HepG2 (cell line): ENCODE measurements at regions not wholly inside any gene's neighbourhood (a gene's known extent, or its start where the extent isn't known, plus 50 kb on each side); places are given as distances from the start of the nearest gene placed in this dataset.

Source experiments
- ATAC-seq: fragments of 200-7000 bp; cut with Tn5 transposase; 3 replicates; pipeline ENCODE4 v1.9.1; 2020; ENCODE audit warnings: mild to moderate bottlenecking, moderate library complexity
- BruUV-seq: library from RNA; stranded (reverse); fragments of 400-500 nt; replicated peaks from 2 replicates; lab custom pipeline; 2021; lab: Mats Ljungman, UMichigan
- CTCF ChIA-PET: fragments of 300-600 bp; formaldehyde crosslinking; extraction: SDS; loops from one replicate; lab custom pipeline; 2021; ENCODE audit warnings: low total read pairs, inconsistent platforms, low intra/inter-chr PET ratio; lab: Yijun Ruan, JAX
- POLR2A ChIA-PET: fragments of 350-600 bp; sonication (Branson Sonifier 250); formaldehyde crosslinking; loops from one replicate; lab custom pipeline; 2020; ENCODE audit warnings: antibody characterized with exemption, inconsistent platforms; lab: Yijun Ruan, JAX
- DNase-seq: peaks from one replicate; pipeline ENCODE4 v3.0.0-alpha.2; 2015; ENCODE audit warnings: low spot score
- FAIRE-seq: peaks from 3 replicates; lab custom pipeline; 2011; peaks lifted over from hg19 to GRCh38; lab: Jason Lieb, UNC
- H2AFZ ChIP-seq: one replicate; pipeline ENCODE4 v1.6.1; 2011; ENCODE audit warnings: low read length, inconsistent platforms
- H3K27ac ChIP-seq: fragments of 300-600 bp; 3 replicates; pipeline ENCODE4 v1.8.0; 2011; ENCODE audit warnings: mixed run types, mild to moderate bottlenecking, mixed read lengths, low read length, inconsistent platforms; ENCODE audit not compliant: insufficient read depth; ENCODE audit errors: extremely low read length
- H3K27me3 ChIP-seq, 2 experiments: fragments of 200-600 bp in 1 of 2; 2 replicates in 1 of 2; 3 replicates in 1 of 2; pipeline versions ENCODE4 v1.6.0 to v1.8.0; 2011; ENCODE audit warnings: low read length in 2 of 2, mild to moderate bottlenecking in 2 of 2, moderate library complexity in 2 of 2, inconsistent platforms in 1 of 2; ENCODE audit not compliant: insufficient read depth in 2 of 2, control insufficient read depth in 1 of 2
- H3K36me3 ChIP-seq, 2 experiments: fragments of 200-600 bp in 1 of 2; replicated peaks in 1 of 2; 2 replicates in 1 of 2; 3 replicates in 1 of 2; pipeline versions ENCODE4 v1.5.1 to v1.8.0; 2011; ENCODE audit warnings: low read length in 2 of 2, inconsistent platforms in 1 of 2; ENCODE audit not compliant: insufficient read depth in 2 of 2, control insufficient read depth in 1 of 2
- H3K4me1 ChIP-seq: 2 replicates; pipeline ENCODE4 v1.5.1; 2012; ENCODE audit warnings: low read length, inconsistent platforms; ENCODE audit not compliant: insufficient read depth
- H3K4me2 ChIP-seq: 2 replicates; pipeline ENCODE4 v1.6.0; 2011; ENCODE audit warnings: low read depth, low read length, inconsistent platforms
- H3K4me3 ChIP-seq, 3 experiments: fragments of 200-600 bp in 1 of 3; sonication (generic), shearing (Covaris generic) in 1 of 3; replicated peaks in 1 of 3; 2 replicates each; pipeline ENCODE4 v1.5.1; 2011 to 2016; ENCODE audit warnings: low read length in 3 of 3, inconsistent platforms in 2 of 3, low read depth in 2 of 3, mild to moderate bottlenecking in 2 of 3, control low read depth in 1 of 3, mixed read lengths in 1 of 3; ENCODE audit not compliant: insufficient read depth in 1 of 3
- H3K79me2 ChIP-seq: one replicate; pipeline ENCODE4 v1.6.1; 2011; ENCODE audit warnings: low read length, inconsistent platforms; ENCODE audit not compliant: insufficient read depth
- H3K9ac ChIP-seq: 2 replicates; pipeline ENCODE4 v1.6.0; 2011; ENCODE audit warnings: mild to moderate bottlenecking, low read depth, low read length, inconsistent platforms; ENCODE audit not compliant: insufficient read depth
- H3K9me3 ChIP-seq: 2 replicates; pipeline ENCODE4 v1.5.1; 2012; ENCODE audit warnings: mild to moderate bottlenecking, low read length
- H4K20me1 ChIP-seq: 2 replicates; pipeline ENCODE4 v1.6.0; 2011; ENCODE audit warnings: inconsistent platforms, mild to moderate bottlenecking, low read length, moderate library complexity; ENCODE audit not compliant: insufficient read depth
- ATF1 ChIP-seq: IDR thresholded peaks from 2 replicates; pipeline ENCODE4 v1.6.1; 2016; ENCODE audit warnings: mild to moderate bottlenecking, control low read depth
- FOSL2 ChIP-seq: sonication (generic); formaldehyde crosslinking; IDR thresholded peaks from 2 replicates; pipeline ENCODE4 v1.4.0; 2020; ENCODE audit warnings: missing genetic modification reagents
- KDM3A ChIP-seq: IDR thresholded peaks from 2 replicates; pipeline ENCODE4 v1.6.1; 2018; ENCODE audit warnings: low read depth, missing compliant biosample characterization
- PCBP1 ChIP-seq: fragments of 200-400 bp; formaldehyde crosslinking; IDR thresholded peaks from 2 replicates; pipeline ENCODE4 v1.6.1; 2017; ENCODE audit warnings: mild to moderate bottlenecking, low read depth, low read length, borderline replicate concordance
- RNF2 ChIP-seq: fragments of 450-650 bp; conservative IDR thresholded peaks from 2 replicates; pipeline ENCODE4 v1.6.1; 2016; ENCODE audit warnings: low read depth
- ZFP36 ChIP-seq: fragments of 150-350 bp; IDR thresholded peaks from 2 replicates; pipeline ENCODE4 v1.6.1; 2018; ENCODE audit warnings: borderline replicate concordance, low read length, low read depth; ENCODE audit not compliant: partially characterized antibody
- ZMYM4 ChIP-seq: sonication (generic); formaldehyde crosslinking; IDR thresholded peaks from 2 replicates; pipeline ENCODE4 v1.8.1; 2023; ENCODE audit warnings: mild to moderate bottlenecking, missing genetic modification reagents
- ZNF790 ChIP-seq: sonication (generic); formaldehyde crosslinking; IDR thresholded peaks from 2 replicates; pipeline ENCODE4 v1.8.0; 2022; ENCODE audit warnings: missing genetic modification reagents, mild to moderate bottlenecking, borderline replicate concordance
- WGBS: methylation state at CpG from one replicate; pipeline ENCODE4 v1.1.6; 2017; ENCODE audit warnings: low lambda C conversion rate; 5-methylcytosine and 5-hydroxymethylcytosine counted together
- in situ Hi-C: cut with HindIII; loops from 2 replicates; pipeline ENCODE4 v1.10.0; 2017; ENCODE audit warnings: low pct_unique_long_range_greater_than_20kb; ENCODE audit not compliant: extremely low pct_ligation_motif_present
- intact Hi-C: fragments of 100-400 bp; cut with micrococcal nuclease; formaldehyde crosslinking; loops from one replicate; pipeline ENCODE4 v1.10.0; 2022; ENCODE audit not compliant: unreplicated experiment
- TF ChIP-seq, protein P1 (sequence below): sonication (generic); formaldehyde crosslinking; IDR thresholded peaks from 2 replicates; pipeline ENCODE4 v1.4.0; 2020; ENCODE audit warnings: low read depth, missing genetic modification reagents
- TF ChIP-seq, protein P2 (sequence below): IDR thresholded peaks from 2 replicates; pipeline ENCODE4 v1.6.1; 2012; ENCODE audit warnings: low read length, improper control_type of control experiment
- TF ChIP-seq, protein P3 (sequence below): IDR thresholded peaks from 2 replicates; pipeline ENCODE4 v1.6.1; 2016; ENCODE audit warnings: missing genetic modification reagents, missing compliant biosample characterization
- TF ChIP-seq, protein P4 (sequence below): sonication (generic); formaldehyde crosslinking; IDR thresholded peaks from 2 replicates; pipeline ENCODE4 v1.5.0; 2020; ENCODE audit warnings: mild to moderate bottlenecking, missing genetic modification reagents
- TF ChIP-seq, protein P5 (sequence below): sonication (generic); formaldehyde crosslinking; IDR thresholded peaks from 2 replicates; pipeline ENCODE4 v1.9.0; 2021; ENCODE audit warnings: missing genetic modification reagents, mild to moderate bottlenecking, borderline replicate concordance

GRCh38 chr14:94886931-94887330 lies 117.0 kb upstream of the GSC start:
- no peaks in the 10 kb centered on the region for H4K20me1 ChIP-seq
- no peaks in the 10 kb centered on the region for H3K36me3 ChIP-seq
- POLR2A ChIA-PET: no interaction called here
- CTCF ChIA-PET: no interaction called here
- no peak for ATAC-seq
- in situ Hi-C loops: no loop called here
- H3K4me2 ChIP-seq: no peak overlapping the region
- peaks cover 4 to 50% of the 10 kb centered on the region in 2 experiments; a peak in 4 of 5 replicates for H3K27me3 ChIP-seq
- H3K9me3 ChIP-seq: no peaks in the 10 kb centered on the region
- no peaks in the 10 kb centered on the region for H3K79me2 ChIP-seq
- H3K27ac ChIP-seq: no peak overlapping the region
- intact Hi-C loops: no loop called here
- BruUV-seq: no TSS peak
- H3K9ac ChIP-seq: no peak overlapping the region
- no peak overlapping the region for H2AFZ ChIP-seq
- peaks cover 7% of the 10 kb centered on the region; the same call in 1 of the 2 replicates for H3K4me1 ChIP-seq
- WGBS: 0% methylated on average over 1 of the region's 7 CpGs
- FAIRE-seq: no peak
- H3K4me3 ChIP-seq: no peak overlapping the region
- DNase-seq: no peak
- TF ChIP-seq, protein P1, sequence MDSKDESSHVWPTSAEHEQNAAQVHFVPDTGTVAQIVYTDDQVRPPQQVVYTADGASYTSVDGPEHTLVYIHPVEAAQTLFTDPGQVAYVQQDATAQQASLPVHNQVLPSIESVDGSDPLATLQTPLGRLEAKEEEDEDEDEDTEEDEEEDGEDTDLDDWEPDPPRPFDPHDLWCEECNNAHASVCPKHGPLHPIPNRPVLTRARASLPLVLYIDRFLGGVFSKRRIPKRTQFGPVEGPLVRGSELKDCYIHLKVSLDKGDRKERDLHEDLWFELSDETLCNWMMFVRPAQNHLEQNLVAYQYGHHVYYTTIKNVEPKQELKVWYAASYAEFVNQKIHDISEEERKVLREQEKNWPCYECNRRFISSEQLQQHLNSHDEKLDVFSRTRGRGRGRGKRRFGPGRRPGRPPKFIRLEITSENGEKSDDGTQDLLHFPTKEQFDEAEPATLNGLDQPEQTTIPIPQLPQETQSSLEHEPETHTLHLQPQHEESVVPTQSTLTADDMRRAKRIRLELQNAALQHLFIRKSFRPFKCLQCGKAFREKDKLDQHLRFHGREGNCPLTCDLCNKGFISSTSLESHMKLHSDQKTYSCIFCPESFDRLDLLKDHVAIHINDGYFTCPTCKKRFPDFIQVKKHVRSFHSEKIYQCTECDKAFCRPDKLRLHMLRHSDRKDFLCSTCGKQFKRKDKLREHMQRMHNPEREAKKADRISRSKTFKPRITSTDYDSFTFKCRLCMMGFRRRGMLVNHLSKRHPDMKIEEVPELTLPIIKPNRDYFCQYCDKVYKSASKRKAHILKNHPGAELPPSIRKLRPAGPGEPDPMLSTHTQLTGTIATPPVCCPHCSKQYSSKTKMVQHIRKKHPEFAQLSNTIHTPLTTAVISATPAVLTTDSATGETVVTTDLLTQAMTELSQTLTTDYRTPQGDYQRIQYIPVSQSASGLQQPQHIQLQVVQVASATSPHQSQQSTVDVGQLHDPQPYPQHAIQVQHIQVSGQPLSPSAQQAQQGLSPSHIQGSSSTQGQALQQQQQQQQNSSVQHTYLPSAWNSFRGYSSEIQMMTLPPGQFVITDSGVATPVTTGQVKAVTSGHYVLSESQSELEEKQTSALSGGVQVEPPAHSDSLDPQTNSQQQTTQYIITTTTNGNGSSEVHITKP: no peak
- TF ChIP-seq, protein P2, sequence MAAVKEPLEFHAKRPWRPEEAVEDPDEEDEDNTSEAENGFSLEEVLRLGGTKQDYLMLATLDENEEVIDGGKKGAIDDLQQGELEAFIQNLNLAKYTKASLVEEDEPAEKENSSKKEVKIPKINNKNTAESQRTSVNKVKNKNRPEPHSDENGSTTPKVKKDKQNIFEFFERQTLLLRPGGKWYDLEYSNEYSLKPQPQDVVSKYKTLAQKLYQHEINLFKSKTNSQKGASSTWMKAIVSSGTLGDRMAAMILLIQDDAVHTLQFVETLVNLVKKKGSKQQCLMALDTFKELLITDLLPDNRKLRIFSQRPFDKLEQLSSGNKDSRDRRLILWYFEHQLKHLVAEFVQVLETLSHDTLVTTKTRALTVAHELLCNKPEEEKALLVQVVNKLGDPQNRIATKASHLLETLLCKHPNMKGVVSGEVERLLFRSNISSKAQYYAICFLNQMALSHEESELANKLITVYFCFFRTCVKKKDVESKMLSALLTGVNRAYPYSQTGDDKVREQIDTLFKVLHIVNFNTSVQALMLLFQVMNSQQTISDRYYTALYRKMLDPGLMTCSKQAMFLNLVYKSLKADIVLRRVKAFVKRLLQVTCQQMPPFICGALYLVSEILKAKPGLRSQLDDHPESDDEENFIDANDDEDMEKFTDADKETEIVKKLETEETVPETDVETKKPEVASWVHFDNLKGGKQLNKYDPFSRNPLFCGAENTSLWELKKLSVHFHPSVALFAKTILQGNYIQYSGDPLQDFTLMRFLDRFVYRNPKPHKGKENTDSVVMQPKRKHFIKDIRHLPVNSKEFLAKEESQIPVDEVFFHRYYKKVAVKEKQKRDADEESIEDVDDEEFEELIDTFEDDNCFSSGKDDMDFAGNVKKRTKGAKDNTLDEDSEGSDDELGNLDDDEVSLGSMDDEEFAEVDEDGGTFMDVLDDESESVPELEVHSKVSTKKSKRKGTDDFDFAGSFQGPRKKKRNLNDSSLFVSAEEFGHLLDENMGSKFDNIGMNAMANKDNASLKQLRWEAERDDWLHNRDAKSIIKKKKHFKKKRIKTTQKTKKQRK: no peak
- no peak for TF ChIP-seq RNF2
- no peak for TF ChIP-seq ZMYM4 (CRISPR knock-in tag)
- TF ChIP-seq PCBP1: no peak
- TF ChIP-seq ATF1 (CRISPR knock-in tag): no peak
- TF ChIP-seq FOSL2 (CRISPR knock-in tag): no peak
- TF ChIP-seq, protein P3, sequence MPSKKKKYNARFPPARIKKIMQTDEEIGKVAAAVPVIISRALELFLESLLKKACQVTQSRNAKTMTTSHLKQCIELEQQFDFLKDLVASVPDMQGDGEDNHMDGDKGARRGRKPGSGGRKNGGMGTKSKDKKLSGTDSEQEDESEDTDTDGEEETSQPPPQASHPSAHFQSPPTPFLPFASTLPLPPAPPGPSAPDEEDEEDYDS (CRISPR knock-in tag): no peak
- TF ChIP-seq KDM3A (CRISPR knock-in tag): no peak
- TF ChIP-seq ZFP36: no peak
- TF ChIP-seq, protein P4, sequence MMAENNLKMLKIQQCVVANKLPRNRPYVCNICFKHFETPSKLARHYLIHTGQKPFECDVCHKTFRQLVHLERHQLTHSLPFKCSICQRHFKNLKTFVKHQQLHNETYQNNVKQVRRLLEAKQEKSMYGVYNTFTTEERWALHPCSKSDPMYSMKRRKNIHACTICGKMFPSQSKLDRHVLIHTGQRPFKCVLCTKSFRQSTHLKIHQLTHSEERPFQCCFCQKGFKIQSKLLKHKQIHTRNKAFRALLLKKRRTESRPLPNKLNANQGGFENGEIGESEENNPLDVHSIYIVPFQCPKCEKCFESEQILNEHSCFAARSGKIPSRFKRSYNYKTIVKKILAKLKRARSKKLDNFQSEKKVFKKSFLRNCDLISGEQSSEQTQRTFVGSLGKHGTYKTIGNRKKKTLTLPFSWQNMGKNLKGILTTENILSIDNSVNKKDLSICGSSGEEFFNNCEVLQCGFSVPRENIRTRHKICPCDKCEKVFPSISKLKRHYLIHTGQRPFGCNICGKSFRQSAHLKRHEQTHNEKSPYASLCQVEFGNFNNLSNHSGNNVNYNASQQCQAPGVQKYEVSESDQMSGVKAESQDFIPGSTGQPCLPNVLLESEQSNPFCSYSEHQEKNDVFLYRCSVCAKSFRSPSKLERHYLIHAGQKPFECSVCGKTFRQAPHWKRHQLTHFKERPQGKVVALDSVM (CRISPR knock-in tag): no peak
- TF ChIP-seq, protein P5, sequence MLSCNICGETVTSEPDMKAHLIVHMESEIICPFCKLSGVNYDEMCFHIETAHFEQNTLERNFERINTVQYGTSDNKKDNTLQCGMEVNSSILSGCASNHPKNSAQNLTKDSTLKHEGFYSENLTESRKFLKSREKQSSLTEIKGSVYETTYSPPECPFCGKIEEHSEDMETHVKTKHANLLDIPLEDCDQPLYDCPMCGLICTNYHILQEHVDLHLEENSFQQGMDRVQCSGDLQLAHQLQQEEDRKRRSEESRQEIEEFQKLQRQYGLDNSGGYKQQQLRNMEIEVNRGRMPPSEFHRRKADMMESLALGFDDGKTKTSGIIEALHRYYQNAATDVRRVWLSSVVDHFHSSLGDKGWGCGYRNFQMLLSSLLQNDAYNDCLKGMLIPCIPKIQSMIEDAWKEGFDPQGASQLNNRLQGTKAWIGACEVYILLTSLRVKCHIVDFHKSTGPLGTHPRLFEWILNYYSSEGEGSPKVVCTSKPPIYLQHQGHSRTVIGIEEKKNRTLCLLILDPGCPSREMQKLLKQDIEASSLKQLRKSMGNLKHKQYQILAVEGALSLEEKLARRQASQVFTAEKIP (CRISPR knock-in tag): no peak
- no peak for TF ChIP-seq ZNF790 (CRISPR knock-in tag)
